K562 (cell line): ENCODE measurements at regions not wholly inside any gene's neighbourhood (a gene's known extent, or its start where the extent isn't known, plus 50 kb on each side); places are given as distances from the start of the nearest gene placed in this dataset.

ENCODE experiments used
- ATAC-seq: fragments of 200-7000 bp; cut with Tn5 transposase; 3 replicates; pipeline ENCODE4 v1.9.1; 2020; ENCODE audit warnings: moderate library complexity
- BruUV-seq: library from RNA; stranded (reverse); fragments of 400-500 nt; replicated peaks from 2 replicates; lab custom pipeline; 2021; lab: Mats Ljungman, UMichigan
- CTCF ChIA-PET: fragments of 300-600 bp; formaldehyde crosslinking; extraction: SDS; loops from one replicate; lab custom pipeline; 2021; ENCODE audit warnings: low intra/inter-chr PET ratio; lab: Yijun Ruan, JAX
- POLR2A ChIA-PET: fragments of 300-600, 350-650 bp; sonication (Branson Sonifier 250); formaldehyde crosslinking; extraction: SDS; loops from one replicate; lab custom pipeline; 2021; ENCODE audit warnings: antibody characterized with exemption, inconsistent platforms; lab: Yijun Ruan, JAX
- DNase-seq, 4 experiments: peaks; one replicate each; pipeline versions ENCODE4 v3.0.0 to v3.0.0-alpha.2; 2011 to 2018; ENCODE audit warnings: low spot score in 3 of 4, mixed read lengths in 3 of 4; ENCODE audit errors: extremely low read depth in 1 of 4
- FAIRE-seq: peaks from 2 replicates; lab custom pipeline; 2011; peaks lifted over from hg19 to GRCh38; lab: Jason Lieb, UNC
- H2AFZ ChIP-seq: 2 replicates; pipeline ENCODE4 v1.6.0; 2011; ENCODE audit warnings: low read depth, low read length, control low read depth, inconsistent platforms
- H3K27ac ChIP-seq: fragments of 200-600 bp; 3 replicates; pipeline ENCODE4 v1.8.0; 2011; ENCODE audit warnings: low read depth, mild to moderate bottlenecking, control low read depth, inconsistent platforms, low read length, moderate library complexity, mixed read lengths; ENCODE audit errors: extremely low read depth
- H3K27me3 ChIP-seq, 2 experiments: fragments of 300-600 bp in 1 of 2; 2 replicates in 1 of 2; 3 replicates in 1 of 2; pipeline versions ENCODE4 v1.6.0 to v1.8.0; 2011; ENCODE audit warnings: inconsistent platforms in 2 of 2, low read length in 2 of 2, mild to moderate bottlenecking in 1 of 2, mixed read lengths in 1 of 2, moderate library complexity in 1 of 2; ENCODE audit not compliant: control insufficient read depth in 2 of 2, insufficient read depth in 2 of 2
- H3K36me3 ChIP-seq: fragments of 300-600 bp; 3 replicates; pipeline ENCODE4 v1.8.0; 2011; ENCODE audit warnings: mild to moderate bottlenecking, low read length, inconsistent platforms; ENCODE audit not compliant: control insufficient read depth, insufficient read depth
- H3K4me1 ChIP-seq, 2 experiments: fragments of 200-600 bp in 1 of 2; replicated peaks in 1 of 2; 2 replicates in 1 of 2; 3 replicates in 1 of 2; pipeline versions ENCODE4 v1.5.1 to v1.8.0; 2011; ENCODE audit warnings: inconsistent platforms in 2 of 2, low read length in 2 of 2, mild to moderate bottlenecking in 1 of 2, mixed read lengths in 1 of 2, moderate library complexity in 1 of 2; ENCODE audit not compliant: control insufficient read depth in 2 of 2, insufficient read depth in 2 of 2
- H3K4me2 ChIP-seq: 2 replicates; pipeline ENCODE4 v1.6.1; 2011; ENCODE audit warnings: low read length, control low read depth, inconsistent platforms, mixed read lengths; ENCODE audit not compliant: insufficient read depth
- H3K4me3 ChIP-seq: fragments of 200-600 bp; sonication (generic), shearing (Covaris generic); 2 replicates; pipeline ENCODE4 v1.5.1; 2016; ENCODE audit warnings: control low read depth, inconsistent platforms
- H3K79me2 ChIP-seq: fragments of 200-600 bp; 3 replicates; pipeline ENCODE4 v1.8.0; 2011; ENCODE audit warnings: low read length, inconsistent platforms; ENCODE audit not compliant: control insufficient read depth, insufficient read depth
- H3K9ac ChIP-seq, 2 experiments: 2 replicates each; pipeline versions ENCODE4 v1.6.0 to v1.6.1; 2011; ENCODE audit warnings: low read depth in 2 of 2, low read length in 2 of 2, control low read depth in 1 of 2, inconsistent platforms in 1 of 2, mild to moderate bottlenecking in 1 of 2, mixed read lengths in 1 of 2; ENCODE audit not compliant: insufficient read depth in 1 of 2
- H3K9me1 ChIP-seq: one replicate; pipeline ENCODE4 v1.6.0; 2011; ENCODE audit warnings: inconsistent platforms, mild to moderate bottlenecking, low read length, moderate library complexity; ENCODE audit not compliant: control insufficient read depth, insufficient read depth
- H3K9me3 ChIP-seq: replicated peaks from 2 replicates; pipeline ENCODE4 v1.5.1; 2011; ENCODE audit warnings: low read depth, low read length, inconsistent platforms; ENCODE audit not compliant: control insufficient read depth, insufficient read depth
- H4K20me1 ChIP-seq: replicated peaks from 2 replicates; pipeline ENCODE4 v1.6.1; 2011; ENCODE audit warnings: low read length, inconsistent platforms, mixed read lengths; ENCODE audit not compliant: control insufficient read depth, insufficient read depth
- E2F1 ChIP-seq: sonication (generic); formaldehyde crosslinking; IDR thresholded peaks from 2 replicates; pipeline ENCODE4 v1.8.1; 2023; ENCODE audit warnings: mild to moderate bottlenecking, missing genetic modification reagents, moderate library complexity
- KAT2B ChIP-seq: IDR thresholded peaks from one replicate; pipeline ENCODE4 v1.6.1; 2012; ENCODE audit warnings: low read depth, mild to moderate bottlenecking, control low read depth, inconsistent platforms, low read length, moderate library complexity
- NFE2 ChIP-seq: IDR thresholded peaks from 2 replicates; pipeline ENCODE4 v1.6.1; 2014; ENCODE audit warnings: antibody characterized with exemption, low read depth
- NRF1 ChIP-seq, 2 experiments: fragments of 450-650 bp; IDR thresholded peaks in 1 of 2; conservative IDR thresholded peaks in 1 of 2; 2 replicates each; pipeline ENCODE4 v1.6.1; 2014; ENCODE audit warnings: mild to moderate bottlenecking in 2 of 2
- POU5F1 ChIP-seq: fragments of 150-350 bp; IDR thresholded peaks from 2 replicates; pipeline ENCODE4 v1.6.1; 2014; ENCODE audit warnings: borderline replicate concordance, low read length, low read depth, mild to moderate bottlenecking; ENCODE audit not compliant: partially characterized antibody
- RBM25 ChIP-seq: fragments of 200-400 bp; formaldehyde crosslinking; IDR thresholded peaks from 2 replicates; pipeline ENCODE4 v1.6.1; 2018; ENCODE audit warnings: low read length, low read depth, moderate library complexity; ENCODE audit not compliant: severe bottlenecking
- SP1 ChIP-seq: sonication (generic); formaldehyde crosslinking; IDR thresholded peaks from 2 replicates; pipeline ENCODE4 v1.8.1; 2022; ENCODE audit warnings: mild to moderate bottlenecking, missing genetic modification reagents
- SP2 ChIP-seq: IDR thresholded peaks from 2 replicates; pipeline ENCODE4 v1.6.1; 2011; ENCODE audit warnings: mild to moderate bottlenecking, low read depth, low read length, moderate library complexity; ENCODE audit not compliant: poor library complexity, severe bottlenecking; ENCODE audit errors: extremely low read depth
- STAG1 ChIP-seq: sonication (generic); formaldehyde crosslinking; IDR thresholded peaks from 2 replicates; pipeline ENCODE4 v1.5.0; 2020; ENCODE audit warnings: missing genetic modification reagents, borderline replicate concordance
- XRCC5 ChIP-seq: fragments of 200-400 bp; formaldehyde crosslinking; IDR thresholded peaks from 2 replicates; pipeline ENCODE4 v1.6.1; 2017; ENCODE audit warnings: low read depth, mild to moderate bottlenecking, low read length
- ZNF785 ChIP-seq: fragments of 250-450 bp; sonication (Bioruptor Pico); IDR thresholded peaks from 2 replicates; pipeline ENCODE4 v1.4.0; 2020; ENCODE audit warnings: mild to moderate bottlenecking
- WGBS: fragments of 100-300 bp; shearing (Covaris generic); methylation state at CpG from one replicate; pipeline ENCODE4 v1.1.6; 2016; ENCODE audit warnings: low coverage, mixed read lengths; ENCODE audit not compliant: insufficient coverage; ENCODE audit errors: missing lambda C conversion rate; 5-methylcytosine and 5-hydroxymethylcytosine counted together
- in situ Hi-C: fragments of 300-500 bp; cut with MboI; formaldehyde crosslinking; loops from 4 replicates; pipeline ENCODE4 v1.15.0; 2018; ENCODE audit warnings: inconsistent platforms, mixed read lengths
- intact Hi-C: fragments of 100-400 bp; cut with micrococcal nuclease; formaldehyde crosslinking; loops from 2 replicates; pipeline ENCODE4 v1.14.2; 2022

DNA sequence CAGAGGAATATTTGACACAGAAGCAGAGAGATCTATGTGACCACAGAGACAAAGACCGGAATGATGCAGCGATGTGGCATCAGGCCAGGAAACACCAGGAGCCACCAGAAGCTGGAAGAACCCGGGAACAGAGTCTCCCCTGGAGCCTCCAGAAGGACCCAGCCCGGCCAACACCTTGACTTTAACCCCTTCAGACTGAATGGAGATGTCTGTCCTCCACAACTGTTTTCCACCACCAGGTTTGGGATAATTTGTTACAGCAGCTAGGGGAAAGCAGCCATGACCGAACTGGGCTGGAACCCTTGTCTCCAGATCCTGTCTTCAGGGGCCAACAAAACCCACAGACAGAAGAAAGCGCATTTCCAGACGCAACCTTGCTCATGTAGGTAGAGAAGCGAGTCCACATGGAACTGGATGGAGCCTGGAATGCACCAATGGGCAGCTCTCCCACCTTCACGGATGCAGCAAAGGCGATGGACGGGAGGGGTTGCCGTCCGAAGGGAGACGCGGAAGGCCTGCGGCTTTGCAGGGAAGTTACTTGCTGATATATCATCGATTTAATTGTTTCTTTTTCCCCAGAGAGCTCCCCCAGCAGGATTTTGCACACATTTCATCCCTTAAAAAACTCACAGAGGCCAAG is 396.6 kb downstream of the NPHP4 start (continued):
- TF ChIP-seq E2F1 (CRISPR knock-in tag) (no peak), POU5F1 (no peak), RBM25 (no peak)

DNA sequence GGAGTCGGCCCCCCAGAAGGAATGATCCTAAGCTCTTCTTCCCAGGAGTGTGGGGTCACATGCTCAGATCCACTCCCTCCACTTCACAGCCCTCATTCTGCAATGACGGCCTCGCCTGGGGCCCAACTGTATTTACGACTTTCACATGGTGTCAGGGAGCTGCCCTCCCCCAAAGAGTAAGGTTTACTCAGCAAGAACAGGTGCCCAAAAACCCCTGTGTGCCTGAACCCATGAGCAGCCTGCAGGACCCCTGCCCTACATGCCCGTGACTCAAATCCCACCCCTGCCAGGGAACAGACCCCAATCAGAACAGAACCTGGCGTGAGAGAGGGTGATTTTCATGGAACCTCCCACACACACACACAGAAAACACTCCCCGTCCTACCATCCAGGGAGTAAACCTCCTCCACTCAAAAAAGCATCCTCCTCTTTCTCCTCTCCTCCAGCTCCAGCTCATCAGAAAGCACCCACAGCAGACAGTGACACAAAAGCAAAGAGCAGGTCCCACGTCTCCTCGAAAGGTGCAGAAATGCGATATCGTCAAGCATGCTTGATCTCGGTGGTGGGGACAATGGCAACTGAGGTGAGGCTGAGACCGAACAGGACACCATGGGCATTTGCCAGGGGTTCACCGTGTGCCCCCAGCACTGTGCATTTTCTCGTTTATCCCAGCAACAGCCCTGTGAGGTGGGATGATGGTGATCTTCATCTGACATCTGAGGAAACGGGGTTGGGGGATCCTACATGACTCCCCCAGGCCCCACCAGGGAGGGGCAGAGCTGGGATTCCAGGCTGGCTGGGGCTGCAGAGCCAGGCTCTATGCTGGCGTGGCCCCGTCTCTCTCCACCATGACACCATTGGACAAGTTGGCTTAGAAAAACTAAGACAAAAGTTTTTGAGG is 397.9 kb downstream of the NPHP4 start:
- BruUV-seq, result no TSS peak
- FAIRE-seq, result no peak
- in situ Hi-C loops (no loop called here), intact Hi-C loops (loop anchor here (10.0 kb wide), 1 partner anchor 80 kb away; no protein-coding TSS in a partner anchor)
- H2AFZ ChIP-seq, result no peak overlapping the region
- no peak overlapping the region for H3K4me3 ChIP-seq
- no peak overlapping the region for H3K4me2 ChIP-seq
- H3K9me1 ChIP-seq, result no peaks in the 10 kb centered on the region
- no peak overlapping the region for H3K27ac ChIP-seq
- H3K9me3 ChIP-seq, result no peaks in the 10 kb centered on the region
- no peaks in the 10 kb centered on the region for H3K36me3 ChIP-seq
- H4K20me1 ChIP-seq, result no peaks in the 10 kb centered on the region
- H3K4me1 ChIP-seq, result no peaks in the 10 kb centered on the region
- H3K27me3 ChIP-seq, result peaks cover 0 to 20% of the 10 kb centered on the region in 2 experiments; a peak in 2 of 5 replicates
- ChIA-PET POLR2A (no interaction called here), CTCF (no interaction called here)
- H3K9ac ChIP-seq, result no peak overlapping the region
- H3K79me2 ChIP-seq, result no peaks in the 10 kb centered on the region
- WGBS, result under 1% methylated on average over 18 of the region's 18 CpGs
- TF ChIP-seq ZNF785 (CRISPR knock-in tag) (no peak), XRCC5 (no peak), SP2 (no peak), NRF1 (conservative IDR thresholded peaks at IDR 0.05 in 1 of 2, IDR thresholded peaks at IDR 0.05 in 1 of 2) (no peak), SP1 (CRISPR knock-in tag) (no peak), NFE2 (no peak), KAT2B (no peak), STAG1 (no peak)
- TF ChIP-seq, all 486 proteins: peak for 0
- ATAC-seq (no peak), DNase-seq (no peak)
